OCI-LY3 (cell line): ENCODE measurements at regions not wholly inside any gene's neighbourhood (a gene's known extent, or its start where the extent isn't known, plus 50 kb on each side); places are given as distances from the start of the nearest gene placed in this dataset.

ENCODE experiments used
- H2AFZ ChIP-seq: fragments of 200-600, 300-600 bp; shearing (Covaris generic); 2 replicates; pipeline ENCODE4 v1.6.0; 2014; ENCODE audit warnings: antibody characterized with exemption, low read depth, low read length
- H3K27ac ChIP-seq: fragments of 200-600, 300-600 bp; sonication (generic); 2 replicates; pipeline ENCODE4 v1.5.1; 2014; ENCODE audit warnings: mild to moderate bottlenecking, low read length, moderate library complexity, mixed read lengths
- H3K27me3 ChIP-seq: fragments of 200-600, 300-600 bp; sonication (generic); 2 replicates; pipeline ENCODE4 v1.6.1; 2014; ENCODE audit warnings: low read depth, low read length, mixed read lengths
- H3K36me3 ChIP-seq: fragments of 200-600, 300-600 bp; sonication (generic); replicated peaks from 2 replicates; pipeline ENCODE3; 2014; ENCODE audit warnings: low read depth, low read length, mixed read lengths
- H3K4me1 ChIP-seq: fragments of 300-600, 200-600 bp; sonication (generic); 2 replicates; pipeline ENCODE4 v1.6.1; 2014; ENCODE audit warnings: low read length, mixed read lengths
- H3K4me2 ChIP-seq: fragments of 200-600, 300-600 bp; sonication (generic); 2 replicates; pipeline ENCODE4 v1.6.1; 2014; ENCODE audit warnings: low read length, mixed read lengths
- H3K4me3 ChIP-seq: fragments of 300-600, 200-600 bp; sonication (generic); 2 replicates; pipeline ENCODE4 v1.5.1; 2014; ENCODE audit warnings: antibody characterized with exemption, mild to moderate bottlenecking, low read length, moderate library complexity
- H3K79me2 ChIP-seq: fragments of 300-600, 200-600 bp; shearing (Covaris generic); 2 replicates; pipeline ENCODE4 v1.6.1; 2014; ENCODE audit warnings: mild to moderate bottlenecking, low read length, mixed read lengths
- H3K9ac ChIP-seq: fragments of 300-600, 200-600 bp; shearing (Covaris generic); 2 replicates; pipeline ENCODE4 v1.6.0; 2014; ENCODE audit warnings: mild to moderate bottlenecking, low read length, moderate library complexity
- H3K9me3 ChIP-seq: fragments of 200-600, 300-600 bp; shearing (Covaris generic); 2 replicates; pipeline ENCODE4 v1.6.1; 2014; ENCODE audit warnings: low read length, mixed read lengths; ENCODE audit not compliant: insufficient read depth
- H4K20me1 ChIP-seq: fragments of 200-600, 300-600 bp; sonication (generic); 2 replicates; pipeline ENCODE4 v1.6.1; 2016; ENCODE audit warnings: low read length, mixed read lengths; ENCODE audit not compliant: insufficient read depth
- CTCF ChIP-seq: fragments of 200-600, 300-600 bp; sonication (generic); IDR thresholded peaks from 2 replicates; pipeline ENCODE4 v1.5.1; 2014; ENCODE audit warnings: antibody characterized with exemption, low read length, low read depth
- EZH2phosphoT487 ChIP-seq: fragments of 200-600 bp; shearing (Covaris generic); IDR thresholded peaks from 2 replicates; pipeline ENCODE4 v1.6.1; 2018; ENCODE audit warnings: antibody characterized with exemption, mixed run types, low read depth

- Histone ChIP-seq H3K4me1 (no peaks in the 10 kb centered on the region), H3K79me2 (no peaks in the 10 kb centered on the region), H3K27me3 (peaks cover 4% of the 10 kb centered on the region; the same call in 1 of the 2 replicates), H3K27ac (no peak overlapping the region), H3K9ac (no peak overlapping the region), H4K20me1 (no peaks in the 10 kb centered on the region), H3K36me3 (no peaks in the 10 kb centered on the region), H3K4me2 (no peak overlapping the region), H2AFZ (no peak overlapping the region), H3K4me3 (no peak overlapping the region), H3K9me3 (no peaks in the 10 kb centered on the region)
- TF ChIP-seq CTCF (no peak), EZH2phosphoT487 (no peak)
These were observed 54.4 kb upstream of the SYT6 start for GRCh38 chr1:114208106-114208505.

- H3K79me2 ChIP-seq = no peaks in the 10 kb centered on the region
- no peaks in the 10 kb centered on the region for H3K9me3 ChIP-seq
- no peak overlapping the region for H3K4me3 ChIP-seq
- TF ChIP-seq EZH2phosphoT487 = no peak
- no peak for TF ChIP-seq CTCF
- no peak overlapping the region for H2AFZ ChIP-seq
- H4K20me1 ChIP-seq = no peaks in the 10 kb centered on the region
- H3K36me3 ChIP-seq = no peaks in the 10 kb centered on the region
- H3K4me1 ChIP-seq = no peaks in the 10 kb centered on the region
- no peak overlapping the region for H3K9ac ChIP-seq
- no peak overlapping the region for H3K4me2 ChIP-seq
- peaks cover 4% of the 10 kb centered on the region; the same call in 1 of the 2 replicates for H3K27me3 ChIP-seq
- H3K27ac ChIP-seq = no peak overlapping the region
These were observed 54.0 kb upstream of the SYT6 start for GRCh38 chr1:114207635-114208034.

GRCh38 chr1:114206392-114206791 lies 52.7 kb upstream of the SYT6 start:
- peaks cover 10% of the 10 kb centered on the region for H3K27me3 ChIP-seq
- H3K36me3 ChIP-seq = no peaks in the 10 kb centered on the region
- no peaks in the 10 kb centered on the region for H3K79me2 ChIP-seq
- H3K4me1 ChIP-seq = no peaks in the 10 kb centered on the region
- H3K4me3 ChIP-seq = no peak overlapping the region
- H2AFZ ChIP-seq = no peak overlapping the region
- no peaks in the 10 kb centered on the region for H4K20me1 ChIP-seq
- H3K4me2 ChIP-seq = no peak overlapping the region
- H3K9ac ChIP-seq = no peak overlapping the region
- H3K27ac ChIP-seq = no peak overlapping the region
- no peak for TF ChIP-seq CTCF
- TF ChIP-seq EZH2phosphoT487 = no peak
- no peaks in the 10 kb centered on the region for H3K9me3 ChIP-seq

GRCh38 chr1:114203595-114204128 lies 50.0 kb upstream of the SYT6 start:
- H3K9ac ChIP-seq = no peak overlapping the region
- no peaks in the 10 kb centered on the region for H3K9me3 ChIP-seq
- H3K4me3 ChIP-seq = no peak overlapping the region
- no peak overlapping the region for H3K27ac ChIP-seq
- H3K27me3 ChIP-seq = peaks cover 16% of the 10 kb centered on the region
- no peaks in the 10 kb centered on the region for H3K4me1 ChIP-seq
- no peak overlapping the region for H2AFZ ChIP-seq
- H3K36me3 ChIP-seq = no peaks in the 10 kb centered on the region
- no peaks in the 10 kb centered on the region for H3K79me2 ChIP-seq
- H4K20me1 ChIP-seq = no peaks in the 10 kb centered on the region
- TF ChIP-seq EZH2phosphoT487 (no peak), CTCF (no peak)
- H3K4me2 ChIP-seq = no peak overlapping the region
